Umbilical cord (tissue), 1 donor: ENCODE measurements at regions not wholly inside any gene's neighbourhood (a gene's known extent, or its start where the extent isn't known, plus 50 kb on each side); places are given as distances from the start of the nearest gene placed in this dataset.
A peak's percentile ranks its signal among the peaks of the same experiment; 100 is the strongest.

ENCODE experiments used
- DNase-seq: peaks from one replicate; pipeline ENCODE4 v3.0.0-alpha.2; 2015; ENCODE audit warnings: low spot score

- no peak for DNase-seq
Measured at GRCh38 chr15:93288728-93289294, 199.8 kb upstream of the RGMA start.

GRCh38 chr15:93286446-93286845 is 197.4 kb upstream of the RGMA start:
- no peak for DNase-seq

- DNase-seq = no peak
Measured at GRCh38 chr15:93283854-93284253, 194.8 kb upstream of the RGMA start.

GRCh38 chr15:93282808-93283207 is 193.8 kb upstream of the RGMA start:
- no peak for DNase-seq

- DNase-seq = no peak
Measured at GRCh38 chr15:93278783-93279182, 189.8 kb upstream of the RGMA start.

- DNase-seq = no peak
Measured at GRCh38 chr15:93278006-93278405, 189.0 kb upstream of the RGMA start.

- no peak for DNase-seq
Measured at GRCh38 chr15:93274257-93274656, 185.2 kb upstream of the RGMA start.

DNA sequence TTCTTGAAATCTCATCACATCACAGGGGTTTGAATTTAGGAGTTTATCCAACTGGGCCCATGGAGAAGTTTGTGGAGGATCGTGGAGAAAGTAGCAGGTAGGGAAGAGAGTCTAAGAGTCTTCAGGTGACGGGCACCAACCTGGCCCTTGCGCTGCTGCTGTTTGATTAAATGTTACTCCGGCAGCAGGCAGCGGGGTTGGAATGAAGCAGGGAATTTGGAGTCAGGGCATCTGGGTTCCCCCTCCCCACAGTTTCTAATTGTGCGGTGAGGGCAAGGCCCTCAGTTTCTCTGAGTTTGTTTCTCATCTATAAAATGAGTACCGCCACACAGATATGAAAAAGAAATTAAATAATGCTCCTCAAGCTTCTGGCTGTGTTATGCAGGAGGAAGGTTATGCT is 182.9 kb upstream of the RGMA start:
- no peak for DNase-seq

GRCh38 chr15:93270937-93271467 is 182.0 kb upstream of the RGMA start:
- no peak for DNase-seq

GRCh38 chr15:93268066-93268465 is 179.1 kb upstream of the RGMA start:
- no peak for DNase-seq

DNA sequence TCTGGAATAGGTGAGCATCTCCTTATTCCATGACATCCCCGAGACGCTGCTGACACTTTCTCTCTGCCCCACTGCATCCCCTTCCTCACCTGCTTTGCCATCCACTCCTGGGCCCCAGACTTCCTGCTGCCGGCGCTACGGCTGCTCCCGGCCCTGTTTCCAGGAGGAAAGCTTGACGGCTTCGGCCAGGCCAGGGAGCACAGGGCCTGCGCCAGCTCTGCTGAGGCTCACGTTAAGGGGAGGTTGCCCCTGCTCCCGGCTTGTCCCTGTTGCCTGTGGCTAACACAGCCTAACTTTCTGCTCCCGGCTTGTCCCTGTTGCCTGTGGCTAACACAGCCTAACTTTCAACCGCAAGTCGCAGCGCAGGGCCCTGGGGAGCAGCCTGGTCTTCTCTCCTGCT is 177.3 kb upstream of the RGMA start:
- no peak for DNase-seq

GRCh38 chr15:93265111-93265556 is 176.1 kb upstream of the RGMA start:
- peak; percentile 35 for DNase-seq

- no peak for DNase-seq
Measured at GRCh38 chr15:93261845-93262244, 172.8 kb upstream of the RGMA start.

- DNase-seq = no peak
Measured at GRCh38 chr15:93257920-93258319, 168.9 kb upstream of the RGMA start.

DNA sequence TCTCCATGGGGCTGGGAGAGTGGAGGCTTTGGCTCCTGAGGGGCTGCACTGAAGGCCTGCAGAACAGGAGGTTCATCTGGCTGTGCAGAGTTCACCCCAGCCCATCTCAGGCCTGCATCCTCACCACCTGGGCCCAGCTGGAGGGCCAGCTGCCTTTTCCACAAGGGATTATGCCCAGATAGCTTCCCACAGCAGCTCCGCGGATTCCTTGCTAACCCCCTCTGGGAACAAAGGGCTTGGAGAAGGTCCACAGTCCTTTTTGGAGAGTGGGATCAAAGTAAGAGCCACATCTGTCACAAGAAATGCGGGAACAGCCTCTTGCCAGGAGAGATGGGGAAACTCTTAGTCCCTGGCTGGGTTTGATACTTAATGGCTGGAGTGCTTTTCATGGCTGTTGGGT is 164.7 kb upstream of the RGMA start:
- DNase-seq = no peak

DNA sequence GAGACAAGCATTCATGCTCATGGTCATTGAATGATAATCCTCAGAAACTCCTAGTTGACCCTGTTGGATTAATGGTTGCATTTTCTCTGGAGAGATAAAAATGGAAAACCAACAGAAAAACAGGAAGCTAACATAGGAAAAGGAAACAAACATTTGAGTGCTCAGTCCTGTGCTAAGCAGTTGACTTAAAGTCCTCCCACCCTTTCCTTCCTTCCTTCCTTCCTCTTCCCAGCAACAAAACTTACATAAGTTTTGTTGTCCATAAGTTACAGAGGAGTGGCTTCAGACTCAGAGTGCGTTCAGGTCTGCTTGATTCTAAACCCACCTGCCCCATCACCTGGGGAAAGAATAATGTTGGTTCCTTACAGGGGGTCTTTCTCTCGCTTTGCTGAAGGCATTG is 163.8 kb upstream of the RGMA start:
- DNase-seq = no peak

DNA sequence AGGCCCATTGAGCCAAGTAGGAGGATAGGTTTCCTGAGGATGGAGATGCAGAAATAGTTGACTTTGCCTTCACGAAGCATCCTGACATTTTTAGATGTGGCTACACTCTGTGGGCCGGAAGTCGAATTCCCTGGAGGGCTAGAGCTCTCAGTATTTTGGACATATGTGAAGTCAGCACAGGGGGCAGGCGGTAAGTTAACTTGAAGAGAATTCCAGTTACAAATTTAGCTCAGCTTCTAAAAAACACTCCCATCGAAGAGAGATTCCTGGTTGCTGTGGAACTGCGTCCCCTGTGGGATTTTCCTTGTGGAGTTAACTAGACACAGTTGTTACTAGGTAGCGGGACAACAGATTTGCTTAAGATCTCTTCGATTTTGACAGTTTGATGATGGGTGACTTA is 161.9 kb upstream of the RGMA start:
- peak; percentile 25 for DNase-seq

GRCh38 chr15:93250209-93250608 is 161.2 kb upstream of the RGMA start:
- DNase-seq = no peak

DNA sequence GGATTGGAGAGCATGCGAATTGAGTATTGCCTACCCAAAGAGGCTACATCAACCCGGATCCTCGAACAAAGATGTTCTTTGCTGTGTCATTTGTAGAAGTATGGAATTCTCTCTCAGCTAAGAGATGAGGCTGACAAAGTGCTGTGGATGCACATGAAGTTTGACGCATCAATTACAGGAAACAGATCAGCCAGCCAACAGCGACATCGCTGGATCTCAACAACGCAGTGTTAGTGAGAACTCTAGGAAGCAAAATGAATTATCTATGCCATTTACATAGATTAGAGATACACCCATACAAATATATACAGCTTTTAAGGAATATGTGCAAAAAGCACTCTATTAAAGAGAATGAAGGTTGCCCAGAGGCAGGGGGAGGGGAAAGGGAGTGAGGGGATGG is 160.6 kb upstream of the RGMA start:
- no peak for DNase-seq

- DNase-seq = no peak
Measured at GRCh38 chr15:93247466-93248121, 158.6 kb upstream of the RGMA start.

- DNase-seq = no peak
Measured at GRCh38 chr15:93246266-93247242, 157.5 kb upstream of the RGMA start.

DNA sequence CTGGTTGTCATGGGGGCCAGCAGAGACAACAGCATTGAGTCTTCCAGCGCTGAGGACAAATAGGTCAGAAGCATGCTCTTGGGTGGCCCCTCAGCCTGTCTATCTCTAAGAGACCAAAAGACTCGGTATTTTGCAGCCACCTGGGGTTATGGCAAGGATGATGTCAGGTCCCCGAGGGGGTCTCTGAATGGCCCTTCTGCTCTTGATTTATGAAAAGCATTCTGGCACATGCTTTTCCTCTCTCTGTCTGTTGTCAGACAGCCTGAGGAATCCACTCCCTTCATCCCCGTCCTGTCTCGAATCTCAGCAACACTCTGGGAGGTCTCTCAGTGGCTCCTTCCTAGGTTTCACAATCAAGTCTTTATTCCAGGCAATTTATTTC is 156.6 kb upstream of the RGMA start:
- DNase-seq = no peak
